Fibroblast of mammary gland (primary cell): ENCODE measurements at regions not wholly inside any gene's neighbourhood (a gene's known extent, or its start where the extent isn't known, plus 50 kb on each side); places are given as distances from the start of the nearest gene placed in this dataset.

Experiments
- DNase-seq: peaks from one replicate; pipeline ENCODE4 v3.0.0-alpha.2; 2010; ENCODE audit warnings: low read depth
- H3K4me3 ChIP-seq: 2 replicates; pipeline ENCODE4 v1.5.1; 2011; ENCODE audit warnings: low read depth, mild to moderate bottlenecking, low read length, moderate library complexity; ENCODE audit not compliant: control insufficient read depth
- TF ChIP-seq, protein P1 (sequence below): conservative IDR thresholded peaks from 2 replicates; pipeline ENCODE4 v1.5.1; 2011; ENCODE audit warnings: low read depth, low read length, inconsistent platforms; ENCODE audit not compliant: control insufficient read depth, insufficient read depth

DNA sequence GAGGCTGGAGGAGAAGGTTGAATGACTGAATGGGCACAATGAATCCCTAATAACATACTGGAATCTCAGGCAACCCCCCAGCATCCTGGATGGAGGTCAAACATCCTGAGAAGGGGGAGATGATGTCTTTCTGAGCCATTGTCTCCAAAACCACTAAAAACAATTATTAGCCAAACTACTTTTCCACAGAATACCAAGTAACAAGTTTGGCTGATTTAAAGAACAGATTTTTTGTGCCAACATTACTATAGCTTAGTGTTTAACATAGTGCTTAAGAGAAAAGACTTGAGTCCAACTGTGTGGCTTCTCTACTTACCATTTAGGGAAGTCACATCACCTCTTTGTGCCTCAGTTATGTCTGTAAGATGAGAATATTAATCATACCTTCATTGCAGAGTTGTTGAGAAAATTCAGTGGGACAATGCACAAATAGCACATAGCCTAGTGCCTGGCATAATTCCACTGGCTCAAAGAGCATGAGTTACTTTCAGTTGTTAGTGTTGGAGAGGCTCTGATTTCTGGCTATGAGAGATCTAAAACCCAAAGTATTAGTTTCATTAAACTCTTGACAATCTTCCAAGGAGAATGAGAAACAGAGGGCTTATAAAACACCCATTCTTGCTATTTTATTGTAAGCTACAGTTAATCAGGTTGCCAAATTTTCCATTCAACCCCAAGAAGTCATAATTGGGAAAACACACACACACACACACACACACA is 111.3 kb upstream of the NR3C1 start:
- TF ChIP-seq, protein P1, sequence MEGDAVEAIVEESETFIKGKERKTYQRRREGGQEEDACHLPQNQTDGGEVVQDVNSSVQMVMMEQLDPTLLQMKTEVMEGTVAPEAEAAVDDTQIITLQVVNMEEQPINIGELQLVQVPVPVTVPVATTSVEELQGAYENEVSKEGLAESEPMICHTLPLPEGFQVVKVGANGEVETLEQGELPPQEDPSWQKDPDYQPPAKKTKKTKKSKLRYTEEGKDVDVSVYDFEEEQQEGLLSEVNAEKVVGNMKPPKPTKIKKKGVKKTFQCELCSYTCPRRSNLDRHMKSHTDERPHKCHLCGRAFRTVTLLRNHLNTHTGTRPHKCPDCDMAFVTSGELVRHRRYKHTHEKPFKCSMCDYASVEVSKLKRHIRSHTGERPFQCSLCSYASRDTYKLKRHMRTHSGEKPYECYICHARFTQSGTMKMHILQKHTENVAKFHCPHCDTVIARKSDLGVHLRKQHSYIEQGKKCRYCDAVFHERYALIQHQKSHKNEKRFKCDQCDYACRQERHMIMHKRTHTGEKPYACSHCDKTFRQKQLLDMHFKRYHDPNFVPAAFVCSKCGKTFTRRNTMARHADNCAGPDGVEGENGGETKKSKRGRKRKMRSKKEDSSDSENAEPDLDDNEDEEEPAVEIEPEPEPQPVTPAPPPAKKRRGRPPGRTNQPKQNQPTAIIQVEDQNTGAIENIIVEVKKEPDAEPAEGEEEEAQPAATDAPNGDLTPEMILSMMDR: no peak
- peak; percentile 52 for DNase-seq
- no peak overlapping the region for H3K4me3 ChIP-seq

DNA sequence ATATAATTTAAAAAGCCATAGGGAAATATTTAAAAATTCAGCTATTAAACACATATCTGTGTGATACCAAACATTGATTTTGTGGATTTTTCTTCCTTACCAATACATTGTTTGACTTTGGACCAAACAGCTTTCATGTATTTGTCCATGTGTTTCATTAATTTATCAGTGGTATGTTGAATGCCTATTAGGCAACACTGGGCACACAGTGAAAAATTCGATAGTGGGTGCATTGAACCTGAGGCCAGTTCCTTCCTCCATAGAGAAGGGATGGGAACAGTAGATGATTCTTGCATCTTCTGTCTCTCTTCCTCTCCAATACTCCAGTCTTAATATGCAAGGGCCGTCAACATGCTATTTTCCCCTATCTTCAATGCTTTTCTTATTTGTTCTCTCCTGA is 110.2 kb upstream of the NR3C1 start:
- DNase-seq: no peak
- TF ChIP-seq, protein P1: no peak
- H3K4me3 ChIP-seq: no peak overlapping the region

DNA sequence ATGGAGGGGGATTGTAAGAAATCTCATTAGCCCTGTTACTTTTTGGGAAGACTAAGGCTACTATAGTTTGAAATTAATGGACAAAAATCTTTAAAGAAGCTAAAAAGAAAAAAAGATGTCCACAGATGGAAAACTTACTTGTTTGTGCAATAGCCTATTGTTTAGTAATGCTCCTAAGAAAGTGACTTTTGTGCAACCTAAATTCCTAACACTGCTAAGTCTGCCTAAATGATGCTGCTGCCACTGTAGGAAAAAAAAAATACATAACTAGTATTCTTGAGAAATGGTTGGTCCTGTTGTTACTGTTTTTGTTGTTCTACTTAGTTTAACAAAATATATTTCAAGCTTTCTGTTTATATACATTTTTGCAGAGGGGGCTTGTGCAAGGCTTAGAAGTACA is 108.2 kb upstream of the NR3C1 start:
- TF ChIP-seq, protein P1: no peak
- no peak for DNase-seq
- no peak overlapping the region for H3K4me3 ChIP-seq

DNA sequence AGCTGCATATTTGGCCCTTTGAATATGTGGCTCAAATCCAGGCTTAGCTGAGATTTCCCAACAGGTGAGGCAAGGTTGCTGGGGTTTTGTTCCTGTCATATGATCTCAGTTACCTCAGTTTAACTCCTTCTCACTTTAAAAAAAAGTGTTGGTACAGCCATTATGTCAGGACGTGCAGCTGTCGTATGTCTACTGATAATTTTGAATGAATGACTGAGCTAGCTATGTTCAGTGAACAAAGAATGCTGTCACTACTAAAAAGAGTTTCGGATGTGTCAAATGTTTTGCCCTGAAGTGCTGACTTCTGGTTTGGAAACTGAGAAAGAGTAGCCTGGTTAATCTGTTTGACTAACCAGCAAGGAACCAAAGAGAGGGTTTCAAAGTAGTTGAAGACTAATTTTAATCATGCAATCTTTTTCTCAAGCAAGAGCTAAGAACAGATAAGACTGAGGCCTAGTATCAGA is 106.3 kb upstream of the NR3C1 start:
- TF ChIP-seq, protein P1: no peak
- no peak overlapping the region for H3K4me3 ChIP-seq
- no peak for DNase-seq

DNA sequence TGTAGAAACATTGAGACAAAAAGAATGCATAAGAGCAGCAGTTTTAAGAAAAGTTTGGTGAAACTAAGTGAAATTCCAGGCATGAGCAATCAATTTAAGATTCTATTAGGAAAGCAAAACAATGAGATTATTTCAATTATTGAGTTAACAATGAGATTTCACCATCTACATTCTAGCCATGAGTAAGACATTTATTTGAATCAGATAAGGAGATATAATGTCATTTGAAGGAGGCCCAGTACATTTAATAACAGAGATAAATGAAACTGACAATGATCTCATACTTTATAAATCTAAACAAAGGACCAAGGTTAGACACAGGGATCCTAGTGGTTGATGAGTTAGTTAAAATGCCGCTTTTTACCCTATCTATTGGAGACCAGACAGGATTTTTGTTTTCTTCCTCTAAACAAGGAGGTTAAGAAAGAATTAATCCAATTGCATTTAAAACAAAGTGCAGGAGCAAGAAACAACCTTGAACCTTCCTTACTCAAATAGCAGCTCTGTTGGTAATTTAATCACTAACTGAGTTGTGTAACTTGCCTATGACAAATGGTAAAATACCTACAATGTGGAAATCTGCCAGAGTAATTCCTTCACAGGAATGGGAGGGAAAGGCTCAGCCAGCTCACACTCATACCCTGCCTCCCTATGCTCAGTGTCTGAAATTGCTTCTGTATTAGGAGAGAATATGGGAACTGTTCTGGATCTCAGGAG is 103.5 kb upstream of the NR3C1 start:
- TF ChIP-seq, protein P1: peak; percentile 28
- DNase-seq: peak; percentile 93
- no peak overlapping the region for H3K4me3 ChIP-seq

DNA sequence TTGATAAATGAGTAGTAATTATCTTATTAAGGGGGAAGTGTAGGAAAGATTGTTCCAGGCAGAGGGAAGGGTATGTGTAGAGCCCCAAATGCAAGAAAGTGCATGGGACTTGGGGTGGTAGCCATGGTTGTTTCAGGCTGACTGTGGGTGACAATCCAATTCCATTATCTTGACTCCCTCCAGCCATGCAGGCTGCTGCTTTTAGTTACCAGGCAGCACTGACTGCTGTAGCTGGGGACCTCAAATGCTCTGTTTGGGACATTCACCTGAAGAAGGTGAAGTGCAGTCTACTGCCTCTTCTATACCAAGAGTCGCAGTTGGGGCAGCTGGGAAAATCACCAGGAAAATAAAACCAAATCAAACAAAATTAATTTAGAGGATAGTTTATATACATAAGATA is 102.4 kb upstream of the NR3C1 start:
- TF ChIP-seq, protein P1: no peak
- no peak for DNase-seq
- no peak overlapping the region for H3K4me3 ChIP-seq
